ENCODE measurements at regions not wholly inside any gene's neighbourhood (a gene's known extent, or its start where the extent isn't known, plus 50 kb on each side); places are given as distances from the start of the nearest gene placed in this dataset.

- Histone ChIP-seq H3K27ac (ENCODE audit: extremely low read length, insufficient read depth, low read length) (no peak overlapping the region), H4K20me1 (ENCODE audit: insufficient read depth, low read length) (no peaks in the 10 kb centered on the region), H3K4me3 (replicated peaks in 1 of 3; ENCODE audit: insufficient read depth in 1 of 3, low read depth in 2 of 3, low read length in 3 of 3) (no peak overlapping the region), H3K27me3 (ENCODE audit: control insufficient read depth in 1 of 2, insufficient read depth in 2 of 2, low read length in 2 of 2) (no peaks in the 10 kb centered on the region), H3K4me2 (ENCODE audit: low read depth, low read length) (no peak overlapping the region), H3K9me3 (ENCODE audit: low read length) (no peaks in the 10 kb centered on the region), H3K9ac (ENCODE audit: insufficient read depth, low read depth, low read length) (no peak overlapping the region), H3K4me1 (ENCODE audit: insufficient read depth, low read length) (no peaks in the 10 kb centered on the region), H2AFZ (ENCODE audit: low read length) (no peak overlapping the region), H3K79me2 (ENCODE audit: insufficient read depth, low read length) (no peaks in the 10 kb centered on the region), H3K36me3 (replicated peaks in 1 of 2; ENCODE audit: control insufficient read depth in 1 of 2, insufficient read depth in 2 of 2, low read length in 2 of 2) (no peaks in the 10 kb centered on the region)
- DNase-seq (ENCODE audit: low spot score) (no peak), FAIRE-seq (no peak), ATAC-seq (no peak)
- POLR2A ChIA-PET: no interaction called here
- CTCF ChIA-PET (ENCODE audit: low intra/inter-chr PET ratio, low total read pairs): no interaction called here
- WGBS (ENCODE audit: low lambda C conversion rate): 8% methylated on average over 1 of the region's 1 CpG
- BruUV-seq (replicated peaks): no TSS peak
- intact Hi-C loops (cut with micrococcal nuclease; ENCODE audit: unreplicated experiment): no loop called here
- in situ Hi-C loops (cut with HindIII; ENCODE audit: extremely low pct_ligation_motif_present, low pct_unique_long_range_greater_than_20kb): no loop called here
- peak; percentile 55; the same call in 1 of the 2 replicates for TF ChIP-seq ZBTB40 (IDR thresholded peaks at IDR 0.05)
- no peak for TF ChIP-seq ZBTB40 (CRISPR knock-in tag; IDR thresholded peaks at IDR 0.05)
- no peak for TF ChIP-seq ZUFSP (CRISPR knock-in tag; IDR thresholded peaks at IDR 0.05; ENCODE audit: borderline replicate concordance)
- no peak for TF ChIP-seq HMGXB3 (CRISPR knock-in tag; IDR thresholded peaks at IDR 0.05; ENCODE audit: borderline replicate concordance)
- no peak for TF ChIP-seq ZBTB8A (CRISPR knock-in tag; IDR thresholded peaks at IDR 0.05; ENCODE audit: borderline replicate concordance, low read depth)
These were observed 400.2 kb downstream of the MAGEE1 start for GRCh38 chrX:76827672-76828071.
